ENCODE measurements at regions not wholly inside any gene's neighbourhood (a gene's known extent, or its start where the extent isn't known, plus 50 kb on each side); places are given as distances from the start of the nearest gene placed in this dataset.

GRCh38 chr16:7025616-7026190 lies 306.9 kb upstream of the RBFOX1 start:
- TF ChIP-seq CTCF (IDR thresholded peaks at IDR 0.05) (peak in 4 of 6 experiments; percentile 31 to 48 (median 40)), POLR2A (IDR thresholded peaks at IDR 0.05) (no peak)
